ENCODE measurements at regions not wholly inside any gene's neighbourhood (a gene's known extent, or its start where the extent isn't known, plus 50 kb on each side); places are given as distances from the start of the nearest gene placed in this dataset.

DNA sequence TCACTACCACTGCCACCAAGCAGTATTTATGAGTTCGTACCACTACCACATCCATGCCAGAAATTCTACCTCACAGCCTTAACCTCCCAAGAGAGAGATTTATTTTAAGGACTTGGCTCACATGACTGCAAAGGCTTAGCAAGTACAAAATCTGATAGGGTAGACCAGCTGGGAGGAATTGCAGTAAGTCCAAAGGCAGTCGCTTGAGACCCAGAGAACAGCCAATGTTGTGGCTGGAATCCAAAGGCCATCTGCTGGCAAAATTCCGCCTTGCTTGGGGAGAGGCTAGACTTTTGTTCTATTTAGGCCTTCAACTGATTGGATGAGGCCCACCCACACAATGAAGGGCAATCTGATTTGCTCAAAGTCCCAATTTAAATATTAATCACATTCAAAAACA is 101.4 kb upstream of the STT3B start:
- TF ChIP-seq, protein P1, sequence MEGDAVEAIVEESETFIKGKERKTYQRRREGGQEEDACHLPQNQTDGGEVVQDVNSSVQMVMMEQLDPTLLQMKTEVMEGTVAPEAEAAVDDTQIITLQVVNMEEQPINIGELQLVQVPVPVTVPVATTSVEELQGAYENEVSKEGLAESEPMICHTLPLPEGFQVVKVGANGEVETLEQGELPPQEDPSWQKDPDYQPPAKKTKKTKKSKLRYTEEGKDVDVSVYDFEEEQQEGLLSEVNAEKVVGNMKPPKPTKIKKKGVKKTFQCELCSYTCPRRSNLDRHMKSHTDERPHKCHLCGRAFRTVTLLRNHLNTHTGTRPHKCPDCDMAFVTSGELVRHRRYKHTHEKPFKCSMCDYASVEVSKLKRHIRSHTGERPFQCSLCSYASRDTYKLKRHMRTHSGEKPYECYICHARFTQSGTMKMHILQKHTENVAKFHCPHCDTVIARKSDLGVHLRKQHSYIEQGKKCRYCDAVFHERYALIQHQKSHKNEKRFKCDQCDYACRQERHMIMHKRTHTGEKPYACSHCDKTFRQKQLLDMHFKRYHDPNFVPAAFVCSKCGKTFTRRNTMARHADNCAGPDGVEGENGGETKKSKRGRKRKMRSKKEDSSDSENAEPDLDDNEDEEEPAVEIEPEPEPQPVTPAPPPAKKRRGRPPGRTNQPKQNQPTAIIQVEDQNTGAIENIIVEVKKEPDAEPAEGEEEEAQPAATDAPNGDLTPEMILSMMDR (conservative IDR thresholded peaks at IDR 0.05) = no peak
- TF ChIP-seq EZH2 (IDR thresholded peaks at IDR 0.05; ENCODE audit: low read depth) = no peak
